ENCODE measurements at regions not wholly inside any gene's neighbourhood (a gene's known extent, or its start where the extent isn't known, plus 50 kb on each side); places are given as distances from the start of the nearest gene placed in this dataset.

GRCh38 chr12:91804533-91804932 lies 341.1 kb downstream of the BTG1 start:
- DNase-seq (ENCODE audit: low read depth in 2 of 2) = no peak

DNA sequence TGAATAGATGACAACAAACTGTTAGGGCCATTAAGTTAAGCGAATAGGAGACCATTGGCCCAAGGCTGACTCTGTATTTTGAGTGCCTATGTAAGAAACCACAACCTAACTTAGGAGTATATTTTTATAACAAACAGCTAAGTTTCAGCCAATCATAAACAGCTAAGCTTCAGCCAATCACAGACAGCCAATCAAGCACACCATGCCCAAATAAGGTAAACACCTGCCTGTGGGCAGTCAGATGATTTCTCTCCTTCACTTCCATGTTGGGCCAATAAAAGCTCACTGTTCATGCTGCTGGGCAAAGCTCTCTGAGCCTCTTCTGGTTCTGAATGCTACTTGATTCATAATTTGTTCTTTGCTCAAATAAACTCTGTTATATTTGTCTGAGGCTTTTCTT lies 344.6 kb downstream of the BTG1 start:
- no peak for DNase-seq (ENCODE audit: low read depth in 2 of 2)

- DNase-seq (ENCODE audit: low read depth in 2 of 2) = no peak
These were observed 352.0 kb downstream of the BTG1 start for GRCh38 chr12:91793676-91794075.

- DNase-seq (ENCODE audit: low read depth in 2 of 2) = no peak
These were observed 353.0 kb downstream of the BTG1 start for GRCh38 chr12:91792597-91792996.

- no peak for DNase-seq (ENCODE audit: low read depth in 2 of 2)
These were observed 359.0 kb downstream of the BTG1 start for GRCh38 chr12:91786499-91787272.

DNA sequence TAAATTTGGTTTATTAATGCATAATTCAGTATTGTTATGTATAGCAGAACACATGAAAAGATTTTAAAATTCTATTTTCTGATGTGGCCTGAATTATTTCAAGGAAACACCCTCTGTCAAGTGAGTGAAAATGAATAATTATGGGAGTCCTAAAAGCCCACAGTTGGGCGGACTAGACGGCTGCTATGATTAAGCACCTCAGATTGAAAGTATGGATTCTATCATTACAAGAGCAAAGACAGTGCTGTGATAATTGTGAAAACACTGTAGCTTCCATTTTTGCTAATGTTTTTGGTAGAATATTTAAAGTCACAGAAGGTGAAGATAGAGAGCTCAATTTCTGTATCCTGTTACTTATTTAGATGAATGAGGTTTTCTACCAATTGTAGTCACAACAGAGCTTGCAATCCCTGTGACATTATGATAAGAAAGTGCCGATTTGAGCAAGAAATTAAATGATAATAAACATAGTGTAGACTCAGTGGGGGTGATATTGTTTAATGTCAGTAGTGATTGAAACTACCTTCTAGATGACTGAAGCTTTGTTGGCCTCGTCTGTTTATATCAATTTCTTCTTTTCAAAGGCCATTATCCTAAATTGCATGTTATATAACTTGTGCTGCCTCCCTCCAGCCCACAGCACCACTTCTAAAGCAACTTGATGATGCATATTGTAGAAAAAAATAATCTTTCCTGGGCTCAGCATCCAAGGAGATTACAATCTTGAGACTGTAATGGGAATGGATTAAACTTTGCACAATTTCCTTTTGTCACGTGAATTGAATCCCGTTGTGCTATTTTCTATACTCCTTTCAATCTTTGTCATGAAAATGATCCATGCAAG lies 359.8 kb downstream of the BTG1 start:
- DNase-seq (ENCODE audit: low read depth in 2 of 2) = no peak

DNA sequence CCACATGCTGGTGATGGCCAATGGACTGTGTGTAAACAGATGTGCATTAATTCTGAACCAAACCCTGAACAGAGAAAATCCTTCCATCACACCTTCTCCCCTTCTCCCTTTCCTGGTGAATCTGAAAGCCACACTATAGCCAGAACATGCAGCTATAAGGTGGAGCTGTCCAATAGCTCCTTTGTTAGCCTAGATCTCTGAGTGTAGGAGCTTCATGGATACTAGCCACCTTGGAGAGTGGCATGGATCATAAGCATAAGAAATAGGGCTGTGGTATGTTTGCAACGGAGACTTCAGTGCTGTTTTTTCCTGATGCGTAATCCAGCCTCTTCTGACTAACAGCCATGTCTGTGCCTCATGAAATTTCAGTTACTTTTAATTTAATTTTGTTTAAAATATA lies 364.5 kb downstream of the BTG1 start:
- no peak for DNase-seq (ENCODE audit: low read depth in 2 of 2)

- DNase-seq (ENCODE audit: low read depth in 2 of 2) = peak in 1 of 2 donors; percentile 25
These were observed 366.7 kb downstream of the BTG1 start for GRCh38 chr12:91778938-91779400.

- DNase-seq (ENCODE audit: low read depth in 2 of 2) = no peak
These were observed 367.4 kb downstream of the BTG1 start for GRCh38 chr12:91778091-91778832.

GRCh38 chr12:91777268-91777992 lies 368.2 kb downstream of the BTG1 start:
- no peak for DNase-seq (ENCODE audit: low read depth in 2 of 2)

DNA sequence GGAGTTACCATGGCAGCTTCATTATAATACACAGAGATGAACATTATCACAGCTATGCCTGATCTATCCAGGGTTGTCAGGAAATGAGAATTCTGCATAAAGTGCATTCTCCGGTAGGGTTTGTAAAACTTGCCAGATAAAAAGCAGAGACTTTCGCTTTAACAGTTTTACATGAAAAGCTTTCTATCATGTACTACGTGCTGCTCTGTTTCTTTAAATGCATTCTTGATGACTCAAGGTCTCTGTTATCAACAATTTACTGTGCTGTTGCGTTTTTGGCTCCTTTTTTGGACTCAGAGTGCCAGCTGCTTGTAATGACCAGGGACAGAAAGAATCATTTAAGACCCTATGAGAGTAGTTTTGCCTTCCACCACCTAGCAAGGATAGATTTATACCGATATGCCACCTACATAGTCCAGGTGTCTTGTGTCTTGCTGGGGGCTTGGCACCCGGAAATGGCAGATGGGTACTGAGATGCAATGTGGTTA lies 371.2 kb downstream of the BTG1 start:
- no peak for DNase-seq (ENCODE audit: low read depth in 2 of 2)

DNA sequence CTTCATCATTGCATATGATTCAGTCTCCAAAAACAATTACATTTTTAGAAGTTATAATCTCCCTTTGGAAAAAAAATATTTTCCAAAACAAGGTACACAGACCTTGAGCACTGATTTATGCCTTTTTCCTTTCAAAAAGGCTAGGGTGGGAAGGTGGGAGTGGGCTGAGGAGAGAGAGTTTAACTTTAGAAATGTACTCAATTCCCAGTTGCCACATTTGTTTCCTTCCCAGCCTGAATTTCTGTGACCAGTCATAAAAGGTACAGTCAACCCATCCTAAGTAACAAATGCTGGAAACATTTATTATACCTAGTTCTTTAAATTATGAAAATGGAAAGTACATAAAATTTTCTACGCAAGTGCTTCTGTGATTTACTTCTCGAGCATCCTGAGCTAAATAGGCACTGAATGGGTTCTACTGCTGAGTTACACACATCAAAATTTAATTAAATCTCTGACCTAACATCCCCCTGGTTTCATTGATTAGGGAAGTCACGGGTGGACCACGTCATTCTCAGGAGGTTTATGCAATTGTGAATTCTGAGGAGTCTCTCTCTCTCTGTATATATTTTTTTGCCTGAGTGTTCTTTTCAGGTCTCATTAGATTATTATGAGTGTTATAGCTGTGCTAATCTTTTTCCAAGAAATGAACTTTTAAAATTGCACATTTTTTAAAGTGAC lies 371.8 kb downstream of the BTG1 start:
- DNase-seq (ENCODE audit: low read depth in 2 of 2) = no peak

GRCh38 chr12:91772411-91772810 lies 373.2 kb downstream of the BTG1 start:
- no peak for DNase-seq (ENCODE audit: low read depth in 2 of 2)

- no peak for DNase-seq (ENCODE audit: low read depth in 2 of 2)
These were observed 375.9 kb downstream of the BTG1 start for GRCh38 chr12:91769736-91770135.

DNA sequence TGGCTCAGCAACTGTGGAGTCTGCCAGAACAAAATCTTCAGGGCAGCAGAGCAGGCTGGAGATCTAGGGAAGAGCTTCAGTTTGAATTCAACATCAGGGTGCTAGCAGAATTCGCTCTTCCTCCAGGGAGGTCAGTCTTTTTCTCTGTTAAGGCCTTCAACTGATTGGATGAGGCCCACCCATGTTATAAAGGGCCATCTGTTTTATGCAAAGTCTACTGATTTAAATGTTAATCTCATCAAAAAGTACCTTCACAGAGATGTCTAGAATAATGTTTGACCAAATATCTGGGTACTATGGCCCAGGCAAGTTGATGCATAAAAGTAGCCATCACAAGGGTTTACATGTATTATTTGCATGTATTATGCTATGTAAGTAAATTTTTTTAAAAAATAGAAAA lies 378.4 kb downstream of the BTG1 start:
- DNase-seq (ENCODE audit: low read depth in 2 of 2) = no peak

DNA sequence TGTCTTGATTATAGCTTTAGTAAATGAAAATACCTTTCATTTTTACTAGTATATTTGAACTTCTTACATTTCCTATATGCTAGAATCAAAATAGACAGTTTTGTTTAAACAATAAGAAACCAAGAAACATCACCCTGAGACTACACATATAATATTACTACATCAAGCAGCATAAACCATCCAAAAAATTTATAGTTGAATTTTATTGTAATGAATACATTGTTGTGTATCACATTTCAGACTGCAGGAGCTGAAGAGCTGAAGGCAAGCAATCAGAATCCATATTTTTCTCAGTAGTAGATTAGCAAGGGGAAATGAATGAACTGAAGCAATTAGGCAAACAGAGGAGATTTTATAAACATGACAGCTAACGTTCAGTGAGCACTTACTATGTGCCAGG lies 379.2 kb downstream of the BTG1 start:
- DNase-seq (ENCODE audit: low read depth in 2 of 2) = no peak

DNA sequence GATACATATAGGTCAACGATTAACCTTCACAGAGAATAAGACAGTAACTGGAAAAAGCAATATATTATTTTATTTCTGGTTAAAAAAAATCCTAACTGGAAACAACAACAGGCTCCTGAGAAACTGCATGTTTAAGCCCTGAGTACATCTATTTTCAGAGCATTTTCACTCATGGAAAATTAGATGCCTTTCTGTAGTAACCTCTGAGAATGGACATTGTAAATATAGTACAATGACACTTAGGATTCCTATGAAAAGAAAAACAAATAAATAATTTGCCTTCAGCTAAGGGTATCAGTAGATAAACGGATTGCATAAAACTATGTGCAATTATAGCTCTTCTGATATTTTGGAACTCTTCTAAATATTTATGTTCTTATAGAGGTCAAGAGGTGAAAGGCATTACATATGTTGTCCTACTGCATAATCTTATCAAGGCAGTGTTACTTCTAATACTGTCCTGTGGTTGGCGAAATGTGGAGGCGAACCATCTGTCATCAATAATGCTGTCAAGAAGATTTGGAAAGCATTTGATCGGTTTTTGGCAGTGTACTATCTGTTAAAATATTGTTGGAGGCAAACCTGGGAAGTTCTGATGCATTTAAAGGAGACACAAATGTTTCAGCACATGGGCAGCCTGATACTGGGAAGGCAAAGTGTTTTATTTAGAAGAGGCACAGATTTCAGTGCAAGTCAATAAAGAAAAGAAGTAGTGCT lies 381.8 kb downstream of the BTG1 start:
- no peak for DNase-seq (ENCODE audit: low read depth in 2 of 2)

GRCh38 chr12:91753649-91754048 lies 392.0 kb downstream of the BTG1 start:
- no peak for DNase-seq (ENCODE audit: low read depth in 2 of 2)

- DNase-seq (ENCODE audit: low read depth in 2 of 2) = no peak
These were observed 398.7 kb downstream of the BTG1 start for GRCh38 chr12:91746976-91747375.

DNA sequence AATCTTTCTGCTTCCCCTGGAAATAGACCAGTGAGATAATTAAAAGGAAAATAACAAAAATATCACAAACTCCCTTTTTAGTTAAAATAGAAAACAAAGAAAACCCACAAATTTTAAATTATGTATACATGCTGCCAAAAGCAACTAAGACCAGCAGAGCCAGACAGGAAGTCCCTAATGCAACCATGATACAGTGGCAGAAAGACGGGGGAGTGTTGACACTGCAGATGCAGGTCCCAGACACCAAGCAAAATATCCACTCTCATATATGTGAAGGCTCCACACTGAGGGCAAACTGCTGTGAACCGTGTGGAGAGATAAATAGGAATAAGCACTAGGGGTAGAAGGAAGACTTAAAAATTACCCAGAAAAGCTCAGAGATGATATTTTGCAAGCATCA lies 401.0 kb downstream of the BTG1 start:
- no peak for DNase-seq (ENCODE audit: low read depth in 2 of 2)

All from stimulated activated CD4-positive, alpha-beta T cell treated with anti-CD3 and anti-CD28 coated beads, Interleukin-4, amount 100 ng/mL, for 48 hours (primary cell).